ENCODE measurements at regions not wholly inside any gene's neighbourhood (a gene's known extent, or its start where the extent isn't known, plus 50 kb on each side); places are given as distances from the start of the nearest gene placed in this dataset.

- no peak for TF ChIP-seq CTCF (conservative IDR thresholded peaks at IDR 0.05; ENCODE audit: low read length)
- TF ChIP-seq EZH2phosphoT487 (IDR thresholded peaks at IDR 0.05; ENCODE audit: borderline replicate concordance): no peak
These were observed 253.9 kb upstream of the PCSK5 start for GRCh38 chr9:75636427-75637045.

Measured in Loucy (cell line).